Nephron (organoid): ENCODE measurements at regions not wholly inside any gene's neighbourhood (a gene's known extent, or its start where the extent isn't known, plus 50 kb on each side); places are given as distances from the start of the nearest gene placed in this dataset.

Experiments used
- H3K27ac Mint-ChIP-seq, 3 experiments: 2 replicates each; pipeline ENCODE4 v1.8.0; 2020; ENCODE audit warnings: mixed read lengths in 3 of 3, mild to moderate bottlenecking in 2 of 3, moderate library complexity in 1 of 3
- H3K27me3 Mint-ChIP-seq: 2 replicates; pipeline ENCODE4 v1.8.0; 2021; ENCODE audit warnings: low read depth, mild to moderate bottlenecking, moderate library complexity, mixed read lengths
- H3K36me3 Mint-ChIP-seq: 2 replicates; pipeline ENCODE4 v1.8.0; 2020; ENCODE audit warnings: low read depth, mixed read lengths
- H3K4me1 Mint-ChIP-seq: 2 replicates; pipeline ENCODE4 v1.8.0; 2020; ENCODE audit warnings: mixed read lengths
- H3K4me3 Mint-ChIP-seq, 3 experiments: 2 replicates each; pipeline ENCODE4 v1.8.0; 2020; ENCODE audit warnings: mild to moderate bottlenecking in 3 of 3, mixed read lengths in 3 of 3, moderate library complexity in 2 of 3
- H3K9me3 Mint-ChIP-seq: 2 replicates; pipeline ENCODE4 v1.8.0; 2020; ENCODE audit warnings: mixed read lengths
- CTCF ChIP-seq, 3 experiments: fragments of 200-600 bp; sonication (generic); IDR thresholded peaks; one replicate each; pipeline ENCODE4 v1.5.0; 2021; ENCODE audit warnings: antibody characterized with exemption in 3 of 3; ENCODE audit not compliant: unreplicated experiment in 3 of 3

GRCh38 chr18:78447211-78447610 is 532.4 kb upstream of the SALL3 start:
- peaks cover 21% of the 10 kb centered on the region for H3K4me1 Mint-ChIP-seq

GRCh38 chr18:78448106-78448505 is 531.5 kb upstream of the SALL3 start:
- Mint-ChIP-seq H3K27me3 (peaks cover 14% of the 10 kb centered on the region), H3K4me3 (no peak overlapping the region), H3K27ac (no peak overlapping the region), H3K9me3 (no peaks in the 10 kb centered on the region), H3K4me1 (peaks cover 21% of the 10 kb centered on the region), H3K36me3 (no peaks in the 10 kb centered on the region)
- TF ChIP-seq CTCF (IDR thresholded peaks at IDR 0.05; ENCODE audit: unreplicated experiment in 3 of 3) = no peak

More at GRCh38 chr18:78447211-78447610, 532.4 kb upstream of the SALL3 start:
- Mint-ChIP-seq H3K27ac (peak overlapping the region in 2 of 3 experiments; percentile 19 to 65), H3K27me3 (peaks cover 14% of the 10 kb centered on the region), H3K9me3 (no peaks in the 10 kb centered on the region), H3K4me3 (no peak overlapping the region), H3K36me3 (no peaks in the 10 kb centered on the region)
- TF ChIP-seq CTCF (IDR thresholded peaks at IDR 0.05; ENCODE audit: unreplicated experiment in 3 of 3) = no peak

- no peak for TF ChIP-seq CTCF (IDR thresholded peaks at IDR 0.05; ENCODE audit: unreplicated experiment in 3 of 3)
- Mint-ChIP-seq H3K36me3 (no peaks in the 10 kb centered on the region), H3K9me3 (no peaks in the 10 kb centered on the region), H3K27me3 (peaks cover 14% of the 10 kb centered on the region), H3K4me3 (no peak overlapping the region), H3K27ac (no peak overlapping the region), H3K4me1 (peaks cover 21% of the 10 kb centered on the region)
Observed at GRCh38 chr18:78448591-78448990, 531.0 kb upstream of the SALL3 start.

DNA sequence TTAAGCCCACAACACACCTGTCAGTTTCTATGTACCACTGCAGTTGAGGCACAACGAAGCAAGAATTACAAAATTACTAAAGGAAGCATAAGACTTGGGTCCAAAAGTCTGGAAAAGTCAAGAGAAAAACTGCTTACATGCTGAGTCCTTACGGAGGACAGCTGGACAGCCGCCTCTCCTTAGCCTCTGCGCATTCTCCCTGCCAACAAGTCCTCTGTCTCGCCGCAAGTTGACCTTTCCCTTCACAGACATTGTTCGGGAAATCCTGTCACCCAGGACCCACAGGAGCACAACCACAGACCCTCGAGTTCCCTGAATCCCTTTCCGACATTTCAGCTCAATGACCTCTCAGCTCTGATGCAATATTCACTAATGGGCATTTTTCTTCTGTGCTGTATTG is 525.4 kb upstream of the SALL3 start:
- Mint-ChIP-seq H3K27me3 (peaks cover 7% of the 10 kb centered on the region), H3K4me1 (no peaks in the 10 kb centered on the region), H3K36me3 (no peaks in the 10 kb centered on the region), H3K4me3 (no peak overlapping the region), H3K27ac (no peak overlapping the region), H3K9me3 (no peaks in the 10 kb centered on the region)
- no peak for TF ChIP-seq CTCF (IDR thresholded peaks at IDR 0.05; ENCODE audit: unreplicated experiment in 3 of 3)

GRCh38 chr18:78455386-78455785 is 524.2 kb upstream of the SALL3 start:
- no peak for TF ChIP-seq CTCF (IDR thresholded peaks at IDR 0.05; ENCODE audit: unreplicated experiment in 3 of 3)
- Mint-ChIP-seq H3K9me3 (peaks cover 2% of the 10 kb centered on the region), H3K4me1 (no peaks in the 10 kb centered on the region), H3K36me3 (no peaks in the 10 kb centered on the region), H3K27me3 (peaks cover 7% of the 10 kb centered on the region), H3K4me3 (no peak overlapping the region), H3K27ac (no peak overlapping the region)

GRCh38 chr18:78457011-78457410 is 522.6 kb upstream of the SALL3 start:
- peaks cover 3% of the 10 kb centered on the region for H3K9me3 Mint-ChIP-seq
- no peaks in the 10 kb centered on the region for H3K4me1 Mint-ChIP-seq
- TF ChIP-seq CTCF (IDR thresholded peaks at IDR 0.05; ENCODE audit: unreplicated experiment in 3 of 3) = no peak
- no peak overlapping the region for H3K4me3 Mint-ChIP-seq
- H3K27me3 Mint-ChIP-seq = peaks cover 4% of the 10 kb centered on the region
- no peaks in the 10 kb centered on the region for H3K36me3 Mint-ChIP-seq
- H3K27ac Mint-ChIP-seq = no peak overlapping the region
